H1 (cell line): ENCODE measurements at regions not wholly inside any gene's neighbourhood (a gene's known extent, or its start where the extent isn't known, plus 50 kb on each side); places are given as distances from the start of the nearest gene placed in this dataset.

ENCODE experiments used
- ASH2L ChIP-seq: fragments of 200-600, 300-600 bp; sonication (generic); IDR thresholded peaks from one replicate; pipeline ENCODE4 v1.7.1; 2017; ENCODE audit warnings: low read length
- BACH1 ChIP-seq: IDR thresholded peaks from 2 replicates; pipeline ENCODE4 v1.6.1; 2012; ENCODE audit warnings: low read length, improper control_type of control experiment
- BRCA1 ChIP-seq: IDR thresholded peaks from 2 replicates; pipeline ENCODE4 v1.6.1; 2012; ENCODE audit warnings: low read depth, low read length, improper control_type of control experiment
- CTCF ChIP-seq, 3 experiments: IDR thresholded peaks; 1 replicate in 2 of 3; 2 replicates in 1 of 3; pipeline versions ENCODE4 v1.5.1 to v1.6.1; 2011; ENCODE audit warnings: low read length in 3 of 3, mild to moderate bottlenecking in 3 of 3, inconsistent platforms in 2 of 3, low read depth in 1 of 3, moderate library complexity in 1 of 3; ENCODE audit not compliant: insufficient read depth in 1 of 3; ENCODE audit errors: control extremely low read depth in 1 of 3
- POU5F1 ChIP-seq: IDR thresholded peaks from 2 replicates; pipeline ENCODE4 v1.6.1; 2011; ENCODE audit warnings: low read depth, mild to moderate bottlenecking, low read length, moderate library complexity
- RFX5 ChIP-seq: IDR thresholded peaks from 2 replicates; pipeline ENCODE4 v1.6.1; 2011; ENCODE audit warnings: low read depth, low read length, improper control_type of control experiment, borderline replicate concordance
- TF ChIP-seq, protein P1 (sequence below): IDR thresholded peaks from 2 replicates; pipeline ENCODE4 v1.6.1; 2012; ENCODE audit warnings: inconsistent platforms

GRCh38 chr10:3928078-3928477, 143.1 kb upstream of the KLF6 start (continued):
- TF ChIP-seq CTCF (IDR thresholded peaks at IDR 0.05; ENCODE audit: control extremely low read depth in 1 of 3, insufficient read depth in 1 of 3, low read depth in 1 of 3, low read length in 3 of 3) (no peak), POU5F1 (no peak), BACH1 (no peak), RFX5 (no peak), BRCA1 (no peak), ASH2L (no peak)
- TF ChIP-seq, protein P1, sequence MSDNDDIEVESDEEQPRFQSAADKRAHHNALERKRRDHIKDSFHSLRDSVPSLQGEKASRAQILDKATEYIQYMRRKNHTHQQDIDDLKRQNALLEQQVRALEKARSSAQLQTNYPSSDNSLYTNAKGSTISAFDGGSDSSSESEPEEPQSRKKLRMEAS, result no peak
